GM19467 (cell line): ENCODE measurements at regions not wholly inside any gene's neighbourhood (a gene's known extent, or its start where the extent isn't known, plus 50 kb on each side); places are given as distances from the start of the nearest gene placed in this dataset.

Experiments
- ATAC-seq: cut with Tn5 transposase; IDR thresholded peaks from one replicate; pipeline ENCODE4 v1.9.1; 2021; ENCODE audit warnings: mild to moderate bottlenecking, moderate library complexity; ENCODE audit not compliant: unreplicated experiment

GRCh38 chr2:16019617-16020351 is 79.4 kb downstream of the MYCN start:
- no peak for ATAC-seq

- ATAC-seq: no peak
Observed at GRCh38 chr2:16019060-16019480, 78.7 kb downstream of the MYCN start.

- ATAC-seq: no peak
Observed at GRCh38 chr2:16018277-16019059, 78.1 kb downstream of the MYCN start.

- ATAC-seq: no peak
Observed at GRCh38 chr2:16016282-16016681, 75.9 kb downstream of the MYCN start.

- ATAC-seq: no peak
Observed at GRCh38 chr2:16015903-16016265, 75.5 kb downstream of the MYCN start.

- ATAC-seq: no peak
Observed at GRCh38 chr2:16015210-16015902, 75.0 kb downstream of the MYCN start.

- ATAC-seq: no peak
Observed at GRCh38 chr2:16014802-16015201, 74.5 kb downstream of the MYCN start.

- no peak for ATAC-seq
Observed at GRCh38 chr2:16014041-16014787, 73.9 kb downstream of the MYCN start.

- no peak for ATAC-seq
Observed at GRCh38 chr2:16013359-16013911, 73.1 kb downstream of the MYCN start.

GRCh38 chr2:16012626-16013358 is 72.4 kb downstream of the MYCN start:
- ATAC-seq: no peak

- no peak for ATAC-seq
Observed at GRCh38 chr2:16012029-16012596, 71.8 kb downstream of the MYCN start.

- ATAC-seq: no peak
Observed at GRCh38 chr2:16011621-16011960, 71.2 kb downstream of the MYCN start.

GRCh38 chr2:16010951-16011620 is 70.7 kb downstream of the MYCN start:
- no peak for ATAC-seq

GRCh38 chr2:16010011-16010410 is 69.7 kb downstream of the MYCN start:
- ATAC-seq: no peak

GRCh38 chr2:16009560-16009959 is 69.2 kb downstream of the MYCN start:
- ATAC-seq: no peak

GRCh38 chr2:16008856-16009255 is 68.5 kb downstream of the MYCN start:
- no peak for ATAC-seq

- no peak for ATAC-seq
Observed at GRCh38 chr2:16008331-16008850, 68.0 kb downstream of the MYCN start.

GRCh38 chr2:16007167-16007934 is 67.0 kb downstream of the MYCN start:
- ATAC-seq: no peak
